Stimulated activated CD4-positive, alpha-beta T cell treated with anti-CD3 and anti-CD28 coated beads, Interleukin-4, amount 100 ng/mL, for 4 hours (primary cell): ENCODE measurements at regions not wholly inside any gene's neighbourhood (a gene's known extent, or its start where the extent isn't known, plus 50 kb on each side); places are given as distances from the start of the nearest gene placed in this dataset.
"Not testable (repeated sequence)": the region's sequence is repeated elsewhere in the genome, so short reads cannot be mapped to it uniquely, and the experiment has no call there.

Experiments used
- DNase-seq, 2 experiments: peaks; one replicate each; pipeline ENCODE4 v3.0.0-alpha.2; 2020

GRCh38 chr2:72078773-72079172 lies 68.9 kb downstream of the CYP26B1 start:
- DNase-seq: no peak

GRCh38 chr2:72077702-72078169 lies 69.9 kb downstream of the CYP26B1 start:
- DNase-seq: no peak

- not testable (repeated sequence) for DNase-seq
These were observed 74.3 kb downstream of the CYP26B1 start for GRCh38 chr2:72073373-72073772.

- DNase-seq: not testable (repeated sequence)
These were observed 83.5 kb downstream of the CYP26B1 start for GRCh38 chr2:72064197-72064596.

- DNase-seq: no peak
These were observed 85.3 kb downstream of the CYP26B1 start for GRCh38 chr2:72062336-72062735.

GRCh38 chr2:72057308-72057707 lies 90.4 kb downstream of the CYP26B1 start:
- DNase-seq: no peak

GRCh38 chr2:72051971-72052505 lies 95.6 kb downstream of the CYP26B1 start:
- no peak for DNase-seq

GRCh38 chr2:72051204-72051603 lies 96.5 kb downstream of the CYP26B1 start:
- no peak for DNase-seq

GRCh38 chr2:72050734-72051133 lies 96.9 kb downstream of the CYP26B1 start:
- no peak for DNase-seq

GRCh38 chr2:72048881-72049477 lies 98.7 kb downstream of the CYP26B1 start:
- DNase-seq: no peak

- DNase-seq: no peak
These were observed 103.7 kb downstream of the CYP26B1 start for GRCh38 chr2:72043985-72044384.

GRCh38 chr2:72041638-72042111 lies 106.0 kb downstream of the CYP26B1 start:
- DNase-seq: no peak

- DNase-seq: no peak
These were observed 106.8 kb downstream of the CYP26B1 start for GRCh38 chr2:72040629-72041571.

- DNase-seq: no peak
These were observed 109.1 kb downstream of the CYP26B1 start for GRCh38 chr2:72038524-72038923.

GRCh38 chr2:72037261-72037666 lies 110.4 kb downstream of the CYP26B1 start:
- no peak for DNase-seq

- no peak for DNase-seq
These were observed 111.1 kb downstream of the CYP26B1 start for GRCh38 chr2:72036595-72036994.

GRCh38 chr2:72036173-72036545 lies 111.5 kb downstream of the CYP26B1 start:
- DNase-seq: no peak

- no peak for DNase-seq
These were observed 112.0 kb downstream of the CYP26B1 start for GRCh38 chr2:72035518-72036172.

- DNase-seq: no peak
These were observed 113.1 kb downstream of the CYP26B1 start for GRCh38 chr2:72034353-72035095.

GRCh38 chr2:72033636-72034035 lies 114.0 kb downstream of the CYP26B1 start:
- no peak for DNase-seq

- DNase-seq: no peak
These were observed 115.1 kb downstream of the CYP26B1 start for GRCh38 chr2:72032481-72033041.
